HCT116 (cell line): ENCODE measurements at regions not wholly inside any gene's neighbourhood (a gene's known extent, or its start where the extent isn't known, plus 50 kb on each side); places are given as distances from the start of the nearest gene placed in this dataset.

Source experiments
- CTCF ChIP-seq, 3 experiments: fragments of 200-600 bp in 1 of 3; sonication (generic) in 1 of 3; IDR thresholded peaks in 2 of 3; conservative IDR thresholded peaks in 1 of 3; 2 replicates each; pipeline ENCODE4 v1.5.1; 2012 to 2017; ENCODE audit warnings: low read depth in 2 of 3, low read length in 2 of 3, antibody characterized with exemption in 1 of 3, borderline replicate concordance in 1 of 3, control low read depth in 1 of 3, mild to moderate bottlenecking in 1 of 3, mixed read lengths in 1 of 3, mixed run types in 1 of 3, moderate library complexity in 1 of 3; ENCODE audit not compliant: insufficient read depth in 1 of 3
- POLR2AphosphoS5 ChIP-seq: IDR thresholded peaks from 2 replicates; pipeline ENCODE4 v1.6.1; 2011; ENCODE audit warnings: mild to moderate bottlenecking, low read depth, low read length, moderate library complexity
- RAD21 ChIP-seq: IDR thresholded peaks from 2 replicates; pipeline ENCODE4 v1.6.1; 2012; ENCODE audit warnings: low read depth, mild to moderate bottlenecking

GRCh38 chr1:239437822-239438221 is 51.5 kb downstream of the CHRM3 start:
- no peak for TF ChIP-seq CTCF (IDR thresholded peaks at IDR 0.05 in 2 of 3, conservative IDR thresholded peaks at IDR 0.05 in 1 of 3; ENCODE audit: borderline replicate concordance in 1 of 3, insufficient read depth in 1 of 3, low read depth in 2 of 3, low read length in 2 of 3)
- no peak for TF ChIP-seq POLR2AphosphoS5
- TF ChIP-seq RAD21: no peak
